Activated CD4-positive, alpha-beta T cell treated with anti-CD3 and anti-CD28 coated beads for 36 hours (primary cell): ENCODE measurements at regions not wholly inside any gene's neighbourhood (a gene's known extent, or its start where the extent isn't known, plus 50 kb on each side); places are given as distances from the start of the nearest gene placed in this dataset.

Experiments used
- ATAC-seq: fragments of 200-7000 bp; cut with Tn5 transposase; one replicate; pipeline ENCODE4 v1.10.0; 2021; ENCODE audit warnings: mild to moderate bottlenecking, moderate library complexity
- CTCF ChIA-PET: fragments of 350-600 bp; sonication (Branson Sonifier 250); formaldehyde crosslinking; loops from one replicate; lab custom pipeline; 2021; ENCODE audit warnings: antibody characterized with exemption; lab: Charles Lee
- POLR2A ChIA-PET: fragments of 350-600 bp; sonication (Branson Sonifier 250); formaldehyde crosslinking; loops from one replicate; lab custom pipeline; 2021; ENCODE audit warnings: antibody characterized with exemption, inconsistent platforms; lab: Charles Lee
- DNase-seq: peaks from one replicate; pipeline ENCODE4 v3.0.0-alpha.2; 2020
- H3K27ac Mint-ChIP-seq: one replicate; pipeline ENCODE4 v1.8.0; 2021; ENCODE audit warnings: mixed read lengths
- H3K27me3 Mint-ChIP-seq: one replicate; pipeline ENCODE4 v1.8.0; 2021; ENCODE audit warnings: mixed read lengths
- H3K36me3 Mint-ChIP-seq: one replicate; pipeline ENCODE4 v1.8.0; 2021; ENCODE audit warnings: low read depth, mixed read lengths
- H3K4me1 Mint-ChIP-seq: one replicate; pipeline ENCODE4 v1.8.0; 2021; ENCODE audit warnings: mixed read lengths
- H3K4me3 Mint-ChIP-seq: one replicate; pipeline ENCODE4 v1.8.0; 2021; ENCODE audit warnings: mild to moderate bottlenecking, moderate library complexity, mixed read lengths
- H3K9me3 Mint-ChIP-seq: one replicate; pipeline ENCODE4 v1.8.0; 2021; ENCODE audit warnings: low read depth, mixed read lengths
- intact Hi-C, 2 experiments: fragments of 100-400 bp; cut with DNase I in 1 of 2; cut with micrococcal nuclease in 1 of 2; formaldehyde crosslinking; loops; one replicate each; pipeline versions ENCODE4 v1.14.2 to v1.15.1; 2022 to 2024; cut with DNase I, micrococcal nuclease

DNA sequence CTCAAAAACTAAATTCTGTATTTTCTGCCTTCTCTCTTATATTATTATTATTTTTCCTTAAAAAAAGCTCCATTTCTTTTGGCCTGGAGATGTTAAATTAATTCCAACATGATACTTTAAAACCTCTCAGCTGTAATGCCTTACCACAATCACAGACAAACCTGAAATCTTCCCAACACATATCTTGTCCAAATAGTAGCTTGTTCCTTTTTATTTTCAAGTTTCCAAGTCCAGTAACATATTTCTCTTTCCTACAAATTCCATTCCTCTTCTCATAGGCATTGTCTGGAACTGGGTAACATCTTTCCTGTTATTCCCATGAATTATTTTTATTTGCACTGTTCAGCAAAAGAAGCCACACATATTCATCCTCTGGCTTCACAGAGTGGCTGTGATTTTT lies 137.0 kb downstream of the SLITRK6 start:
- ChIA-PET POLR2A (no interaction called here), CTCF (no interaction called here)
- intact Hi-C loops = no loop called here
- H3K36me3 Mint-ChIP-seq = no peaks in the 10 kb centered on the region
- H3K9me3 Mint-ChIP-seq = no peaks in the 10 kb centered on the region
- no peaks in the 10 kb centered on the region for H3K27me3 Mint-ChIP-seq
- ATAC-seq = no peak
- H3K4me1 Mint-ChIP-seq = no peaks in the 10 kb centered on the region
- no peak overlapping the region for H3K27ac Mint-ChIP-seq
- DNase-seq = no peak
- H3K4me3 Mint-ChIP-seq = no peak overlapping the region

DNA sequence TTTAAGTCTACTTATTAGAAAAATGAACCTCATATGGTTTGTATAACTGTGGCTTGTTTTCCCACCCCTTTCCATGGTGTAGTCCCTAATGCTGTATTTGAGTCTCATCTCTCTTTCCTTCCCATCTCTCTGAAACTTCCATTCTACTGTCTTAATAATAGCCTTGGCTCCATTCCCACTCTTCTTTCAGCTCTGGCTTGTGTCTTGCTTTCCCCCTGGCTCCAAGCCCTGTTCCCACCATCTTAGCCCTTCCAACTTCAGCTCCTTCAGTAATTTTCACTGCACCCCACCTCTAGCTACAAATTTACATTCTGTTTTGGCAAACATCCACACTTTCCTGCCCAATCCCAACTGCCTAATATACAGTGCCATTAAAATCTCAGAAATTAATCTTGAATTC lies 137.5 kb downstream of the SLITRK6 start:
- intact Hi-C loops = no loop called here
- Mint-ChIP-seq H3K4me1 (no peaks in the 10 kb centered on the region), H3K27ac (no peak overlapping the region), H3K27me3 (no peaks in the 10 kb centered on the region), H3K36me3 (no peaks in the 10 kb centered on the region), H3K9me3 (no peaks in the 10 kb centered on the region), H3K4me3 (no peak overlapping the region)
- ATAC-seq (no peak), DNase-seq (no peak)
- ChIA-PET POLR2A (no interaction called here), CTCF (no interaction called here)

GRCh38 chr13:85659493-85659892 lies 139.7 kb downstream of the SLITRK6 start:
- Mint-ChIP-seq H3K27ac (no peak overlapping the region), H3K4me1 (no peaks in the 10 kb centered on the region), H3K27me3 (no peaks in the 10 kb centered on the region), H3K9me3 (no peaks in the 10 kb centered on the region), H3K36me3 (no peaks in the 10 kb centered on the region), H3K4me3 (no peak overlapping the region)
- ATAC-seq (no peak), DNase-seq (no peak)
- intact Hi-C loops = no loop called here
- CTCF ChIA-PET = no interaction called here
- POLR2A ChIA-PET = no interaction called here

DNA sequence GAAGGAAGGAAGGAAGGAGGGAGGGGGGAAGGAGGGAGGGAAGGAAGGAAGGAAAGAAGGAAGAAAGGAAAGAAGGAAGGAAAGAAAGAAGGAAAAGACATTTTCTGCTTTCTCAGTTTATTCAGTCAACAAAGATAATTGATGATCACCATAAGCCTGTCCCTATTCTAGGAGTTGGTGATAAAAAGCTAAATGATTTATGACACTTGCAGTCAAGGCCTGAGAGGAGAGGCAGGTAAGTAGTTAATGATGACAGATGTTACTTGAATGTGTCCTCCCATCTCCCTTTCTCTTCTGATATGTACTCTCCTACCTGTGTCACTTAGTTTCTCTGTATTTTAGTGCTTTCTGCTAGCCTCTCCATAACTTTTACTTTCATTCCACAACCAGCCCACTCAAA lies 141.3 kb downstream of the SLITRK6 start:
- Mint-ChIP-seq H3K4me3 (no peak overlapping the region), H3K9me3 (no peaks in the 10 kb centered on the region), H3K36me3 (no peaks in the 10 kb centered on the region), H3K4me1 (no peaks in the 10 kb centered on the region), H3K27ac (no peak overlapping the region), H3K27me3 (no peaks in the 10 kb centered on the region)
- ATAC-seq (no peak), DNase-seq (no peak)
- ChIA-PET CTCF (no interaction called here), POLR2A (no interaction called here)
- intact Hi-C loops = no loop called here

DNA sequence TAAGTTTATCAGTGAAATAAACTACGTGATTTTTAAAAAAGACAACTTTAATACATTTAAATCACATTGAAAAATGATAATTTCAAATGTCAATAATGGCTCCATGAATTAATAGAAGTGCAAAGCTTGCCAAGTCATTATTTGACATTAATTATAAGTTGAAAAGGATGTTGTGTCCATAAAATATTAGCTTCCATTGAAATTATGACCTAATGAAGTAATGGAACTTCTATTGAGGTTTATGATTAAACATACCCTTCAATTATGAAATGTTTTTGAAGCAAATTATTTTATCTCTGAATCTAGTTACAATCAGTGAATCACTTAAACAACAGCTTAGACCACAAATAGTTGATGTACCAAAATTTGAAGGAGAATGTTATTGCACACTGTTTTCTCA lies 144.2 kb downstream of the SLITRK6 start:
- ATAC-seq (no peak), DNase-seq (no peak)
- Mint-ChIP-seq H3K36me3 (no peaks in the 10 kb centered on the region), H3K27ac (no peak overlapping the region), H3K27me3 (no peaks in the 10 kb centered on the region), H3K4me1 (no peaks in the 10 kb centered on the region), H3K4me3 (no peak overlapping the region), H3K9me3 (no peaks in the 10 kb centered on the region)
- intact Hi-C loops = no loop called here
- ChIA-PET CTCF (no interaction called here), POLR2A (no interaction called here)

GRCh38 chr13:85654227-85654626 lies 145.0 kb downstream of the SLITRK6 start:
- no peaks in the 10 kb centered on the region for H3K36me3 Mint-ChIP-seq
- H3K27me3 Mint-ChIP-seq = no peaks in the 10 kb centered on the region
- DNase-seq (no peak), ATAC-seq (no peak)
- CTCF ChIA-PET = interaction anchor here (0.7 kb wide), 1 partner anchor 46 kb away, joined by 4 read pairs; no protein-coding TSS in a partner anchor
- H3K9me3 Mint-ChIP-seq = no peaks in the 10 kb centered on the region
- POLR2A ChIA-PET = no interaction called here
- H3K27ac Mint-ChIP-seq = no peak overlapping the region
- intact Hi-C loops = no loop called here
- no peaks in the 10 kb centered on the region for H3K4me1 Mint-ChIP-seq
- no peak overlapping the region for H3K4me3 Mint-ChIP-seq

GRCh38 chr13:85653681-85654080 lies 145.5 kb downstream of the SLITRK6 start:
- Mint-ChIP-seq H3K4me1 (no peaks in the 10 kb centered on the region), H3K27ac (no peak overlapping the region), H3K9me3 (no peaks in the 10 kb centered on the region), H3K4me3 (no peak overlapping the region), H3K36me3 (no peaks in the 10 kb centered on the region), H3K27me3 (no peaks in the 10 kb centered on the region)
- ATAC-seq (no peak), DNase-seq (no peak)
- POLR2A ChIA-PET = no interaction called here
- intact Hi-C loops = no loop called here
- CTCF ChIA-PET = no interaction called here

DNA sequence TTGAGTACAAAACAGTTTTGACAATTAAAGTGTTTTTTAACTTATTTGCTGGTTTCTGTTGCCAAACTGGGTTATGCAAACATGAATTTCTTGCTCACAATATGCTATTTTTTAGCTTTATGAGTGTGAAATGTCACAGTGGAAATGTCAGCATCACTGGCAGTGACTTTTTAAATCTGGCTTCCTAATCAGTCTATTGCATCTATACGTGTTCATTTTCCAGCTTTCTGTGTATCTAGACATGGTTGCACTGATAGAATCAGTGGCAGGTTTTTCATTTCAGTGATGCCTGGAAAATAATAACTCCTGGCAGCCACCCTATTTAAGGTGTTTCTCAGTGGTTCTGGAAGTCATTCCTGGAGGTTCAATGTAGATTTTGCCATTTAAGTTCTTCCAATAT lies 146.7 kb downstream of the SLITRK6 start:
- Mint-ChIP-seq H3K27me3 (no peaks in the 10 kb centered on the region), H3K4me3 (no peak overlapping the region), H3K27ac (no peak overlapping the region), H3K9me3 (no peaks in the 10 kb centered on the region), H3K36me3 (no peaks in the 10 kb centered on the region), H3K4me1 (no peaks in the 10 kb centered on the region)
- DNase-seq (no peak), ATAC-seq (no peak)
- ChIA-PET CTCF (no interaction called here), POLR2A (no interaction called here)
- intact Hi-C loops = no loop called here

DNA sequence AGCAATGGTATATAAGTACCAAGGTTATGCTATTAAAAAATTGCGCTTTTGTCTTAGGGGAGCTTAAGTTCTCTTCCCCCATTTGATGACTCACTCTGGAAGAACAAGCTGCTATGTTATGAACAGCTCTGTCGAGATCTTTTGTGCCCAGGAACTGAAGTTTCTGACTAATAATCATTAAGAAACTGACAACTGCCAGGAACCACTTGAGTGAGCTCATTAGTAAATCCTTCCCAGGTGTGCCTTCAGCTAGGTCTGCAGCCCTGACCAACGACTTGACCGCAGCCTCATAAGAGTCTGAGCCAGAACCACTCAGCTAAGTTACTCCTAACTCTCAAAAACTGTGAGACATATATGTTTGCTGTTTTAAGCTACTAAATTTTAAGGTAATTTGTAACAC lies 147.8 kb downstream of the SLITRK6 start:
- Mint-ChIP-seq H3K27ac (no peak overlapping the region), H3K27me3 (no peaks in the 10 kb centered on the region), H3K4me3 (no peak overlapping the region), H3K9me3 (no peaks in the 10 kb centered on the region), H3K4me1 (no peaks in the 10 kb centered on the region), H3K36me3 (no peaks in the 10 kb centered on the region)
- POLR2A ChIA-PET = no interaction called here
- ATAC-seq = no peak
- DNase-seq = no peak
- CTCF ChIA-PET = no interaction called here
- intact Hi-C loops = no loop called here

DNA sequence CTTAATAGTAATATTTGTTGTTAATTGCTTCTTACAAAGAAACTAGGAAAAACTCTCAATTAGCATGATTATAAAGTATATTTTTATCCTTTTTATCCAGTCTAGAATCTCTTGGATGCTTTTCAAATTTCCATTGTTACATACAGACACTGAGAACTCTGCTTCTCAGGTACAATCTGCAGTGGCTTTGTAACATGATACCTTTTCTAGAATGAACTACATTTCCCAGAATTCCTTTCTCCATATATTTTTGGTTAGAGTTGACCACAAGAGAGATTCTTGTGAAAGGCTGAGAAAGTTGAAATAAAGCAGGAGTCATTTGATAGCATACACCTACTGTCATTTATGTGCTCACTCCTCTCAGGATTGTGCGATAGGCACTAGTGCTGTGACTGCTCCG lies 148.6 kb downstream of the SLITRK6 start:
- ChIA-PET CTCF (no interaction called here), POLR2A (no interaction called here)
- H3K9me3 Mint-ChIP-seq = no peaks in the 10 kb centered on the region
- no peak for ATAC-seq
- H3K27ac Mint-ChIP-seq = no peak overlapping the region
- no peaks in the 10 kb centered on the region for H3K36me3 Mint-ChIP-seq
- no peak for DNase-seq
- H3K4me3 Mint-ChIP-seq = no peak overlapping the region
- intact Hi-C loops = no loop called here
- no peaks in the 10 kb centered on the region for H3K4me1 Mint-ChIP-seq
- no peaks in the 10 kb centered on the region for H3K27me3 Mint-ChIP-seq

GRCh38 chr13:85640727-85641126 lies 158.5 kb downstream of the SLITRK6 start:
- Mint-ChIP-seq H3K27me3 (no peaks in the 10 kb centered on the region), H3K36me3 (no peaks in the 10 kb centered on the region), H3K4me3 (no peak overlapping the region), H3K9me3 (peaks cover 2% of the 10 kb centered on the region), H3K4me1 (no peaks in the 10 kb centered on the region), H3K27ac (no peak overlapping the region)
- ATAC-seq (no peak), DNase-seq (no peak)
- ChIA-PET POLR2A (no interaction called here), CTCF (interaction anchor here (0.6 kb wide), 1 partner anchor 15 kb away, joined by 3 read pairs; no protein-coding TSS in a partner anchor)
- intact Hi-C loops = no loop called here

DNA sequence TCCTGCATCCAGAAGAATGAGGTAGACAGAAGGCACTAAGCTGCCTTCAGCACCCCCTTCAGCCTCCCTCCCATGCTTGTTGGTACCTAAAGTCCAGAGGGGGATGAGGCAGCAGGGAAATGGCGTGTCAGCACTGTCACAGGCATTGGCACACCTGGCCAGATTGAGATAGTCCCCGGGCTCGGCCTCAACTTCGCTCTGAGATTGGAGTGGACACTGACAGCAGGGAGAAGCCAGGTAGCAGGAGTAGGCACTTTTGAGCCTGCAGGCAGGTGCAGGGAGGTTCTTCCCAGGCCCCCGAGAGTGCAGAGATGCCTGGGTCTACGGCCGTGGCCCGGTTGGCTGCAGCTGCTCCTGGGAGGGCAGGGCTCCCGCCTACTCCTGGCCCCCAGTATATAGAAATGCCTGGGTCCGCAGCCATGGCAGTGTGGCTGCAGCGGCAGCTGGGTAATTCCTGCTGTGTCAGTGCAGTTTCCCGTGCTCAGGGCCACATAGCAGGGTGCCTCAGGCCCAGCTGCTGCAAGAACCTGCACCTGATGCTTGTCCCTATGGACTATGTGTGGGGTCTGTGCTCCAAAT lies 160.3 kb downstream of the SLITRK6 start:
- H3K27ac Mint-ChIP-seq = no peak overlapping the region
- no peaks in the 10 kb centered on the region for H3K4me1 Mint-ChIP-seq
- POLR2A ChIA-PET = no interaction called here
- H3K27me3 Mint-ChIP-seq = no peaks in the 10 kb centered on the region
- no peak overlapping the region for H3K4me3 Mint-ChIP-seq
- ATAC-seq (no peak), DNase-seq (no peak)
- CTCF ChIA-PET = no interaction called here
- H3K36me3 Mint-ChIP-seq = no peaks in the 10 kb centered on the region
- no peaks in the 10 kb centered on the region for H3K9me3 Mint-ChIP-seq
- intact Hi-C loops = no loop called here

DNA sequence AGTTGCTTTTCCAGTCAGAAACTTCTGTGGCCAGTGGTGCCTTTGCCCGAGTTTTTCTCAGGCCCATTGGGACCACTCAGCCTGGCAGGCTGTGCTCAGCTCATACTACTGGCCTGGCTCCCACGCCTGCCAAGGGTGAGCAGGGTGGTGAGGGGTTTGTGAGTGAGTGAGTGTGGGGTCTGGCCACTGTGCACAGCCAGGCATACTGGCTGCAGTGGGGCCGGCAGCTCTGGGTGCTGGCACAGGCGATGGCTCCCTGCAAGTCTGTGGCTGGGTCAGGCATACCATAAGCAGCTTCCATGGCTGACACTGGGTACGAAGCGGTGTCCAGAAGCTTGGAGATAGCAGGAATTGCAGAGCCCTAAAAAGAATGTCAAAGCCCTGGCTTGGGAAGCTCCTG lies 161.0 kb downstream of the SLITRK6 start:
- CTCF ChIA-PET = no interaction called here
- no peaks in the 10 kb centered on the region for H3K36me3 Mint-ChIP-seq
- POLR2A ChIA-PET = no interaction called here
- ATAC-seq (no peak), DNase-seq (no peak)
- H3K4me3 Mint-ChIP-seq = no peak overlapping the region
- H3K27ac Mint-ChIP-seq = no peak overlapping the region
- no peaks in the 10 kb centered on the region for H3K4me1 Mint-ChIP-seq
- intact Hi-C loops = no loop called here
- no peaks in the 10 kb centered on the region for H3K9me3 Mint-ChIP-seq
- H3K27me3 Mint-ChIP-seq = no peaks in the 10 kb centered on the region
